GM10248 (cell line): ENCODE measurements at regions not wholly inside any gene's neighbourhood (a gene's known extent, or its start where the extent isn't known, plus 50 kb on each side); places are given as distances from the start of the nearest gene placed in this dataset.

Source experiments
- CTCF ChIA-PET: fragments of 300-600 bp; sonication (Branson Sonifier 250); formaldehyde crosslinking; extraction: SDS; loops from one replicate; lab custom pipeline; 2021; ENCODE audit warnings: antibody characterized with exemption; lab: Yijun Ruan, JAX
- POLR2A ChIA-PET: fragments of 350-650 bp; sonication (Branson Sonifier 250); formaldehyde crosslinking; extraction: SDS; loops from one replicate; lab custom pipeline; 2020; ENCODE audit warnings: antibody characterized with exemption; lab: Yijun Ruan, JAX
- DNase-seq: peaks from one replicate; pipeline ENCODE4 v3.0.0; 2012; ENCODE audit errors: extremely low spot score
- CTCF ChIP-seq: IDR thresholded peaks from 2 replicates; pipeline ENCODE4 v1.5.1; 2012; ENCODE audit warnings: mild to moderate bottlenecking, low read depth; ENCODE audit errors: extremely low read depth, missing control alignments, control extremely low read depth

- no peak for DNase-seq
- CTCF ChIA-PET: interaction anchor here (1.3 kb wide), 1 partner anchor 8 kb away, joined by 3 read pairs; no protein-coding TSS in a partner anchor
- POLR2A ChIA-PET: no interaction called here
- no peak for TF ChIP-seq CTCF
Observed at GRCh38 chr22:47740109-47740805, 977.8 kb downstream of the TBC1D22A start.

- ChIA-PET CTCF (interaction anchor here (1.3 kb wide), 1 partner anchor 7 kb away, joined by 3 read pairs; no protein-coding TSS in a partner anchor), POLR2A (no interaction called here)
- no peak for DNase-seq
- TF ChIP-seq CTCF: no peak
Observed at GRCh38 chr22:47739291-47740015, 977.0 kb downstream of the TBC1D22A start.

GRCh38 chr22:47738472-47739013, 976.1 kb downstream of the TBC1D22A start:
- no peak for DNase-seq
- POLR2A ChIA-PET: no interaction called here
- CTCF ChIA-PET: no interaction called here
- TF ChIP-seq CTCF: no peak

GRCh38 chr22:47736186-47737034, 974.0 kb downstream of the TBC1D22A start:
- ChIA-PET CTCF (no interaction called here), POLR2A (no interaction called here)

GRCh38 chr22:47734511-47734910, 972.1 kb downstream of the TBC1D22A start:
- no peak for DNase-seq
- CTCF ChIA-PET: interaction anchor here (0.9 kb wide), 1 partner anchor 8 kb away, joined by 3 read pairs; no protein-coding TSS in a partner anchor
- no peak for TF ChIP-seq CTCF
- POLR2A ChIA-PET: no interaction called here

More at GRCh38 chr22:47736186-47737034, 974.0 kb downstream of the TBC1D22A start:
- DNase-seq: no peak
- TF ChIP-seq CTCF: no peak

GRCh38 chr22:47727641-47728040, 965.2 kb downstream of the TBC1D22A start:
- no peak for TF ChIP-seq CTCF
- DNase-seq: no peak
- POLR2A ChIA-PET: no interaction called here
- CTCF ChIA-PET: no interaction called here
